GM04503 (cell line): ENCODE measurements at regions not wholly inside any gene's neighbourhood (a gene's known extent, or its start where the extent isn't known, plus 50 kb on each side); places are given as distances from the start of the nearest gene placed in this dataset.
"Not testable (repeated sequence)": the region's sequence is repeated elsewhere in the genome, so short reads cannot be mapped to it uniquely, and the experiment has no call there.

Experiments
- DNase-seq: peaks from one replicate; pipeline ENCODE4 v3.0.0-alpha.2; 2012; ENCODE audit warnings: low read depth

- no peak for DNase-seq
These were observed 466.2 kb downstream of the FBXO15 start for GRCh38 chr18:73681398-73681797.

- no peak for DNase-seq
These were observed 467.5 kb downstream of the FBXO15 start for GRCh38 chr18:73679941-73680712.

GRCh38 chr18:73677450-73677849 is 470.2 kb downstream of the FBXO15 start:
- DNase-seq, result no peak

- no peak for DNase-seq
These were observed 473.3 kb downstream of the FBXO15 start for GRCh38 chr18:73674125-73674865.

- DNase-seq, result not testable (repeated sequence)
These were observed 476.2 kb downstream of the FBXO15 start for GRCh38 chr18:73671480-73671879.

GRCh38 chr18:73670524-73670923 is 477.1 kb downstream of the FBXO15 start:
- no peak for DNase-seq

- no peak for DNase-seq
These were observed 477.6 kb downstream of the FBXO15 start for GRCh38 chr18:73670039-73670438.

GRCh38 chr18:73669297-73669696 is 478.3 kb downstream of the FBXO15 start:
- no peak for DNase-seq

- no peak for DNase-seq
These were observed 479.6 kb downstream of the FBXO15 start for GRCh38 chr18:73668051-73668450.

GRCh38 chr18:73666772-73667171 is 480.9 kb downstream of the FBXO15 start:
- DNase-seq, result no peak

- no peak for DNase-seq
These were observed 482.7 kb downstream of the FBXO15 start for GRCh38 chr18:73664896-73665295.

- no peak for DNase-seq
These were observed 484.1 kb downstream of the FBXO15 start for GRCh38 chr18:73663581-73663980.

GRCh38 chr18:73662421-73662820 is 485.2 kb downstream of the FBXO15 start:
- DNase-seq, result no peak

- no peak for DNase-seq
These were observed 486.4 kb downstream of the FBXO15 start for GRCh38 chr18:73660931-73661856.

GRCh38 chr18:73656691-73657090 is 490.9 kb downstream of the FBXO15 start:
- no peak for DNase-seq

- DNase-seq, result no peak
These were observed 493.8 kb downstream of the FBXO15 start for GRCh38 chr18:73653827-73654226.

- DNase-seq, result no peak
These were observed 494.4 kb downstream of the FBXO15 start for GRCh38 chr18:73653251-73653650.

- no peak for DNase-seq
These were observed 500.2 kb downstream of the FBXO15 start for GRCh38 chr18:73647391-73647790.

GRCh38 chr18:73646772-73647171 is 500.9 kb downstream of the FBXO15 start:
- no peak for DNase-seq

- no peak for DNase-seq
These were observed 501.4 kb downstream of the FBXO15 start for GRCh38 chr18:73646196-73646595.

- no peak for DNase-seq
These were observed 502.4 kb downstream of the FBXO15 start for GRCh38 chr18:73645160-73645715.

GRCh38 chr18:73639788-73640187 is 507.8 kb downstream of the FBXO15 start:
- DNase-seq, result no peak
